GM20000 (cell line): ENCODE measurements at regions not wholly inside any gene's neighbourhood (a gene's known extent, or its start where the extent isn't known, plus 50 kb on each side); places are given as distances from the start of the nearest gene placed in this dataset.

Source experiments
- DNase-seq: peaks from one replicate; pipeline ENCODE4 v3.0.0; 2012; ENCODE audit warnings: low spot score
- CTCF ChIP-seq: IDR thresholded peaks from 2 replicates; pipeline ENCODE4 v1.5.1; 2012; ENCODE audit warnings: mild to moderate bottlenecking, control low read depth; ENCODE audit errors: extremely low read depth, missing control alignments

DNA sequence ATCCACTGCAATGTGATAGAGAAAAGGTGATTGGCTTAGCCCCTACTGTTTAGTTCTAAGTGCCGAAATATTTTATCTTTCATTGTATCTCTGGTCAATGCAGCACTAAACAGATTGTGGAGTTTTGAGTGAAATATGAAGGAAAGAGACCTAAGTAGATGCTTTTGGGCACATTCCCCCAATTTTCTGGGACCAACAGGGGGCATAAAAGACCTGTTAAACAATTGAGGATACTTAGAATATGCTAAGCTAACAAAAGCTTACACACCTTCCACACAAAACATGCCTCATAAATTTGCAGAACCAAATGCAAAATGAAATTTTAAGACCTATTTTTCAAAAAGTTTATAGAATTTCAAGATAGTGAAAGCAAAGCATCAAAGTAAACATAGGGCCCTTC is 746.9 kb downstream of the TBC1D32 start:
- no peak for TF ChIP-seq CTCF
- no peak for DNase-seq

DNA sequence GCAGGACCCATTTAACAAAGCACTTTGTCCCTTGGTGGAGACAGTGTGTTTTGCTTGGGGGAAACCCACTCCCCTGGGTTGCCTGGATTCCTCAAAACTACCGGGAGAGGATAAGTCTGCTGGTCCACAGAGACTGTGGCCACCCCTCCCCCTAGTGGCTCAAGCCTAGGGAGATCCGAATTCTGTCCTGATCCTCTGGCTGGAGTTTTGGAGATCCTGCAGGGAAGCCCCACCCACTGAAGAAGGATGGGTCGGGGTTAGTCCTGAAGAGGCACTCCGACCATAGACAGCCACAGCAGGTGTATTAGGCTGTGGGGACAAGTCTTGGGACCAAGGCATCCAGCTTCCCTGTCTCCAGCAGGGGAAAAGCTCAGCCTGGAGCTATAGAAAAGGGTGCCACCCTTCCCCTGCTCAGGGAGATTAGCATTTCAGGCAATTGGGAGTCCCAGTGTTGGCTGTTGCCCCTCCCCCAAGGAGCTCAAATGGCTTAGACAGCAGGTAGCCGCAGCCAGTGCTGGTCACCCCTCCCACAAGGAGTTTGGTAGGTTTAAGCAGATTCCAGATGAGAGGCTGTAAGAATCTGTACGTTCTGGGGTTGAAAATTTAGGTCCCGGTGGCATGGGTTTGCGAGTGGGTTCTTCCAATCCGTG is 750.0 kb downstream of the TBC1D32 start:
- no peak for DNase-seq
- TF ChIP-seq CTCF = no peak

DNA sequence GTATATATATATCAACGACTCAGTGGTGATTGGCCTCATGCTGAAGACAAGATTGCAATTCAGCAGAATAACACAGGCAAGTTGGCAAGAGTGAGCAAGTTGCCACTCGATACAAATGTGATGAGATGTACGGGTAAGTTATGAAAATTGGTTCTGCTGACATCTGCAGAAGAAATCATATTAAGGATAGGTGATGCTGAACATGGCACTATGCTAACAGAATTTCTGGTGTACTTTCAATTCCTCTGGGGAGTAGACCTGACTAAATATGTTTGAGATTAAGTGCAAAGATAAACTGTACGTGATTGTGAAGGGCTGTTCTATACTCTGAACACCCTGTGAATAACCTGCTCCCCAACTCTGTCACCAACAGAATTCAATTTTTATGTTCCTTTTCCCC is 758.2 kb downstream of the TBC1D32 start:
- no peak for DNase-seq
- TF ChIP-seq CTCF = no peak

DNA sequence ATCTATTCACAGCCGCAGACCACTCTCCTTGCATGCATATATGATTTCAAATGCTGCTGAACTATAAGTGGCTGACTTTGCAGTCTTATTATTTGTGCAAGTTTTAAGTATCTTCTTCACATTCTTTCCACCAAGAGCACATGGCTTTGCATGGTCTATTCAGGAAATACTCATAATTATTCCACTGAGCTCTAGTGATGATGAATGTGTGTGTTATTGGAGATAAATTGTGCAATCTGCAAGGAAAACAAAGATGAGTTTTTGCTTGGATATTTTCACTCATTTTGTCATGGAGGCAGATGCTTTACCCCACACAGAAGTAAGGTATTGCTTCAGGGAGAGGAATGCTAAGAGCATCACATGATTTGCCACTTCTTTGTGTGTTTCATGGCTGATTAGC is 764.6 kb downstream of the TBC1D32 start:
- TF ChIP-seq CTCF = no peak
- DNase-seq = no peak

GRCh38 chr6:120564779-120565178 is 769.5 kb downstream of the TBC1D32 start:
- DNase-seq = no peak
- no peak for TF ChIP-seq CTCF

DNA sequence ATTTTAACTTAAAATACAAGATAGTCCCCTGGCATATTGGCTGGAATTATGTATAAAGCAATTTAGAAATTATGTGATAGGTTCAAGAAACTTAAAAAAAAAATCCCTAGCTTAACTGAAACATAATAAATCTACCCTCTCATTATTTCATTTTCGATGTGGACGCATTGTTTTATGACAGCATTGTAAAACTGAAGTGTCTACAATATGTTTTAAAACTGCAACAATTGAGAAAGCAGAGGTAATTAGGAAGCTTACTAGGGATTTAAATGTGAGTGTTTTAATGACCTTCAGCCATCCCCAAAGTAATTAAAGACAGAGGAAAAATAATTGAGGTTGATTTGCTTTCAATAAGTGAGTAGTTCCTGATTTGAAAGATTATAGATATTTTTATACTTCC is 776.0 kb downstream of the TBC1D32 start:
- no peak for DNase-seq
- TF ChIP-seq CTCF = no peak

DNA sequence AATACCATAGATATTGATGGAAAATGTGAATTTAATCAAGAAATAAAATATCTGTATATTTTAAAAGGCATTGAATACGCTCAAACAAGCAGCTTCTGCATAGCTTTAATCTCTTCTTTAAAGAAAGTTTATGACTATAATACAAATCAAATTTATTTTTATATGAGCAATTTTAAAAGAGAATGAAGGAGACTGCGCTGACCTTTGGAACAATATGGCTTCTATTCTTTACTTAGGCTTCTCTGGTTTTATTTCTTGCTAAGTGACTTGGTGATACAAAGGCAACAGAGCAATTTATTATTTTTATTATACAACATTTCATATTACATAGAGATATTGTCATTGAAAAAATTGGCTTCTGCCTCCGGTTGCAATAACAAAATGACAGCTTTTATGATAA is 776.7 kb downstream of the TBC1D32 start:
- DNase-seq = no peak
- no peak for TF ChIP-seq CTCF
